ENCODE measurements at regions not wholly inside any gene's neighbourhood (a gene's known extent, or its start where the extent isn't known, plus 50 kb on each side); places are given as distances from the start of the nearest gene placed in this dataset.
A peak's percentile ranks its signal among the peaks of the same experiment; 100 is the strongest.

DNA sequence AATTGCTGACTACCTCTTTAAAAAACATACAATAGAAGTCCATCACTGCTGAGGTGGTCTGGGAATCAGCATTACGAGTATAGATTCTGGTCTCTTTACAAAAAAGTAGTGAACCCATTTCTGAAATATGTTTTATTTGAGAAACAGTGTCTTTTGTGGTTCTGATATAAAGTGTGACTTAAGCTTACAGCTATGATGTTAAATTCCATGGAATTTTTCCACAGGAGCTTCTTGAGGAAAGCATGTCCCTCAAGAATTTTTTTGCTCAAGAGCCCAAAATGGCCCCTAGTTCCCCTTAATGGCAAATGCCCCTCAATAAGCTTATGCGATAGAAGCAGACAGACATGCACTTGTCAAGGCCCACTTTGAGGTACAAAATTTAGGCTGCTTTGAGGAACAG is 265.7 kb downstream of the FAM170A start:
- Histone ChIP-seq H2AFZ (ENCODE audit: low read length) (no peak overlapping the region), H3K9ac (ENCODE audit: insufficient read depth, low read length) (no peak overlapping the region), H3K79me2 (ENCODE audit: control insufficient read depth, insufficient read depth, low read length) (no peaks in the 10 kb centered on the region), H3K36me3 (ENCODE audit: control insufficient read depth, insufficient read depth, low read length) (no peaks in the 10 kb centered on the region), H3K4me3 (replicated peaks in 1 of 4; ENCODE audit: control extremely low read depth in 1 of 4, insufficient read depth in 1 of 4, low read depth in 3 of 4, low read length in 4 of 4) (no peak overlapping the region), H3K27ac (ENCODE audit: insufficient read depth, low read length) (no peak overlapping the region), H3K4me2 (ENCODE audit: extremely low read depth, insufficient read depth, low read length) (no peak overlapping the region), H3K9me3 (ENCODE audit: control insufficient read depth, insufficient read depth, low read depth, low read length) (no peaks in the 10 kb centered on the region), H4K20me1 (ENCODE audit: control insufficient read depth, extremely low read depth, insufficient read depth, low read length) (no peaks in the 10 kb centered on the region), H3K27me3 (ENCODE audit: control insufficient read depth, insufficient read depth, low read length) (no peaks in the 10 kb centered on the region), H3K4me1 (ENCODE audit: control insufficient read depth, extremely low read depth, insufficient read depth, low read length) (no peaks in the 10 kb centered on the region)
- no peak for DNase-seq (ENCODE audit: low read depth in 2 of 2)
- TF ChIP-seq EZH2 (IDR thresholded peaks at IDR 0.05; ENCODE audit: low read length, missing control alignments) = no peak
- TF ChIP-seq, protein P1, sequence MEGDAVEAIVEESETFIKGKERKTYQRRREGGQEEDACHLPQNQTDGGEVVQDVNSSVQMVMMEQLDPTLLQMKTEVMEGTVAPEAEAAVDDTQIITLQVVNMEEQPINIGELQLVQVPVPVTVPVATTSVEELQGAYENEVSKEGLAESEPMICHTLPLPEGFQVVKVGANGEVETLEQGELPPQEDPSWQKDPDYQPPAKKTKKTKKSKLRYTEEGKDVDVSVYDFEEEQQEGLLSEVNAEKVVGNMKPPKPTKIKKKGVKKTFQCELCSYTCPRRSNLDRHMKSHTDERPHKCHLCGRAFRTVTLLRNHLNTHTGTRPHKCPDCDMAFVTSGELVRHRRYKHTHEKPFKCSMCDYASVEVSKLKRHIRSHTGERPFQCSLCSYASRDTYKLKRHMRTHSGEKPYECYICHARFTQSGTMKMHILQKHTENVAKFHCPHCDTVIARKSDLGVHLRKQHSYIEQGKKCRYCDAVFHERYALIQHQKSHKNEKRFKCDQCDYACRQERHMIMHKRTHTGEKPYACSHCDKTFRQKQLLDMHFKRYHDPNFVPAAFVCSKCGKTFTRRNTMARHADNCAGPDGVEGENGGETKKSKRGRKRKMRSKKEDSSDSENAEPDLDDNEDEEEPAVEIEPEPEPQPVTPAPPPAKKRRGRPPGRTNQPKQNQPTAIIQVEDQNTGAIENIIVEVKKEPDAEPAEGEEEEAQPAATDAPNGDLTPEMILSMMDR (conservative IDR thresholded peaks at IDR 0.05 in 1 of 2, IDR thresholded peaks at IDR 0.05 in 1 of 2; ENCODE audit: low read depth in 1 of 2, low read length in 2 of 2) = no peak

DNA sequence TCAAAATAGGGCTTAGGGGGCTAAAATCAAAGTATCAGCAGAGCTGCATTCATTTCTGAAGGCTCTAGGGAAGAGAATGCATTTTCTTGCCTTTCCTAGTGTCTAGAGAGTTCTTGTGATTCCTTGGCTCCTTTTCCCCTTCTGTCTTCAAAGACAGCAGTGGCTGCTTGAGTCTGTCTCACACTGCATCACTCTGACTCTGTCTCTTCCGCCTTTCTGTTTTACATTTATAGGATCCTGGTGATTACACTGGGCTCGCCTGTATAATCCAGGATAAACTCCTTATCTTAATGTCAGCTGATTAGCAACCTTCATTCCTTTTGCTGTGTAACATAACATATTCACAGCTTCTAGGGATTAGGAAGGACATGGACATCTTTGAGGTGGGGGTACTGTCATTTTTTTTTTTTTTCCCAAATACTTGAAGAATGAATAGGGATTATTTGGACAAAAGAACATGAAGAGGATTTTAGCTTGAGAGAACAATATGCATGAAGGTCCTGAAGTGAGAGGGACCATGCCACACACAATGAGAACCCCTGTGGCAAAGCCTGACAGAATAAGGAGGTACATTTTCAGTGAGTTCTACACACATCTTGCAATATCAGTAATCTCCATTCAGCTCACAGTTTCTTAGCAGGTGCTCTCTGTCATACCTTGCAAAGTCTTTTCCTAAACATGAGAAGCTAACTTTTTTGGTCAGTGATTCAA is 267.6 kb downstream of the FAM170A start:
- Histone ChIP-seq H4K20me1 (ENCODE audit: control insufficient read depth, extremely low read depth, insufficient read depth, low read length) (no peaks in the 10 kb centered on the region), H3K27ac (ENCODE audit: insufficient read depth, low read length) (no peak overlapping the region), H3K9ac (ENCODE audit: insufficient read depth, low read length) (no peak overlapping the region), H3K4me3 (replicated peaks in 1 of 4; ENCODE audit: control extremely low read depth in 1 of 4, insufficient read depth in 1 of 4, low read depth in 3 of 4, low read length in 4 of 4) (no peak overlapping the region), H3K4me2 (ENCODE audit: extremely low read depth, insufficient read depth, low read length) (no peak overlapping the region), H3K9me3 (ENCODE audit: control insufficient read depth, insufficient read depth, low read depth, low read length) (no peaks in the 10 kb centered on the region), H2AFZ (ENCODE audit: low read length) (no peak overlapping the region), H3K4me1 (ENCODE audit: control insufficient read depth, extremely low read depth, insufficient read depth, low read length) (no peaks in the 10 kb centered on the region), H3K27me3 (ENCODE audit: control insufficient read depth, insufficient read depth, low read length) (no peaks in the 10 kb centered on the region), H3K79me2 (ENCODE audit: control insufficient read depth, insufficient read depth, low read length) (no peaks in the 10 kb centered on the region), H3K36me3 (ENCODE audit: control insufficient read depth, insufficient read depth, low read length) (no peaks in the 10 kb centered on the region)
- TF ChIP-seq EZH2 (IDR thresholded peaks at IDR 0.05; ENCODE audit: low read length, missing control alignments) = no peak
- DNase-seq (ENCODE audit: low read depth in 2 of 2) = no peak

DNA sequence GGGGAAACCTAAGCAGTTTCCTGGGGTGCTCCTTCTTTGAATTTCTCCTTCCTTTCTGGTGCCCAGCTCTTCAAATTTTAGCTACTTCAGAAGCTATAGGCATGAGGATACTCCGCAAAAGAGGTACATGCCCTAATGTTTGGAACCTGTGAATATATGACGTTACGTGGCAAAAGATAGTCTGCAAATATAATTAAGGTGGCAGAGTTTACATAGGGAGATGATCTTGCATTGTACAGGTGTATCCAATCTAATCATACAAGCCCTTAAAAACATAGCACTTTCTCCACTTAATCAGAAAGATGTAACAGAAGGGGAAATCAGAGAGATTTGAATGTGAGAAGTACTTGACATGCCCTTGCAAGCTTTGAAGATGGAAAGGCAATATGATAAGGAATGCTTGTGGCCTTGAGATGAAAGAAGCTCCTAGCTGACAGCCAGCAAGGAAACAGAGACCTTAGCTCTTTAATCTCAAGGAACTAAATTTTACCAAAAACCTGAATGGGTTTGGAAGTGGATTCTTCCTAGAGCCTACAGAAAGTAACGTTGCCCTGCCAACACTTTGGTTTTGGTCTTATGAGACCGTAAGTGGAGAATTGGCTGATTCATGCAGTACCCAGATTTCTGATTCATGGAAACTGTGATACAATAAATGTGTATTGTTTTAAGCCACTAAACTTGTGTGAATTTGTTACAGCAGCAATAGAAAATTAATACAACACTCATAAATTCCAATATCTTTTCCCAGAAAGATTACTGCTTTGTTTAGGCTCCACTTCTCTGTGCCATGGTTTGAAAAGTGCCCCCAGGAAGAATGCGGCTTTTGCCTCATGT is 268.4 kb downstream of the FAM170A start:
- H3K79me2 ChIP-seq (ENCODE audit: control insufficient read depth, insufficient read depth, low read length) = no peaks in the 10 kb centered on the region
- no peaks in the 10 kb centered on the region for H3K27me3 ChIP-seq (ENCODE audit: control insufficient read depth, insufficient read depth, low read length)
- TF ChIP-seq EZH2 (IDR thresholded peaks at IDR 0.05; ENCODE audit: low read length, missing control alignments) = no peak
- TF ChIP-seq, protein P1 (conservative IDR thresholded peaks at IDR 0.05 in 1 of 2, IDR thresholded peaks at IDR 0.05 in 1 of 2; ENCODE audit: low read depth in 1 of 2, low read length in 2 of 2) = no peak
- no peak overlapping the region for H2AFZ ChIP-seq (ENCODE audit: low read length)
- H4K20me1 ChIP-seq (ENCODE audit: control insufficient read depth, extremely low read depth, insufficient read depth, low read length) = no peaks in the 10 kb centered on the region
- no peaks in the 10 kb centered on the region for H3K36me3 ChIP-seq (ENCODE audit: control insufficient read depth, insufficient read depth, low read length)
- no peak overlapping the region for H3K4me2 ChIP-seq (ENCODE audit: extremely low read depth, insufficient read depth, low read length)
- no peak overlapping the region for H3K4me3 ChIP-seq (replicated peaks in 1 of 4; ENCODE audit: control extremely low read depth in 1 of 4, insufficient read depth in 1 of 4, low read depth in 3 of 4, low read length in 4 of 4)
- no peaks in the 10 kb centered on the region for H3K9me3 ChIP-seq (ENCODE audit: control insufficient read depth, insufficient read depth, low read depth, low read length)
- H3K9ac ChIP-seq (ENCODE audit: insufficient read depth, low read length) = no peak overlapping the region
- peak in 1 of 2 donors; percentile 2 for DNase-seq (ENCODE audit: low read depth in 2 of 2)
- no peak overlapping the region for H3K27ac ChIP-seq (ENCODE audit: insufficient read depth, low read length)
- H3K4me1 ChIP-seq (ENCODE audit: control insufficient read depth, extremely low read depth, insufficient read depth, low read length) = no peaks in the 10 kb centered on the region
